GM12878 (cell line): ENCODE measurements at regions not wholly inside any gene's neighbourhood (a gene's known extent, or its start where the extent isn't known, plus 50 kb on each side); places are given as distances from the start of the nearest gene placed in this dataset.

ENCODE experiments used
- CEBPB ChIP-seq, 2 experiments: fragments of 150-350 bp in 1 of 2; IDR thresholded peaks; 2 replicates each; pipeline ENCODE4 v1.6.1; 2012 to 2014; ENCODE audit warnings: low read depth in 2 of 2, low read length in 2 of 2, borderline replicate concordance in 1 of 2, inconsistent platforms in 1 of 2
- ESRRA ChIP-seq: IDR thresholded peaks from 2 replicates; pipeline ENCODE4 v1.6.1; 2012; ENCODE audit warnings: mild to moderate bottlenecking, low read length, improper control_type of control experiment
- JUND ChIP-seq: IDR thresholded peaks from 2 replicates; pipeline ENCODE4 v1.6.1; 2012; ENCODE audit warnings: low read depth, mild to moderate bottlenecking, low read length, improper control_type of control experiment, moderate library complexity
- MYC ChIP-seq: IDR thresholded peaks from 2 replicates; pipeline ENCODE4 v1.6.1; 2011; ENCODE audit warnings: mild to moderate bottlenecking, low read length, moderate library complexity, inconsistent platforms; ENCODE audit not compliant: insufficient read depth, insufficient replicate concordance, insufficient read length, severe bottlenecking
- NFXL1 ChIP-seq: fragments of 450-650 bp; IDR thresholded peaks from 2 replicates; pipeline ENCODE4 v1.6.1; 2017; ENCODE audit warnings: antibody characterized with exemption, mild to moderate bottlenecking, borderline replicate concordance
- POLR2AphosphoS5 ChIP-seq: IDR thresholded peaks from 2 replicates; pipeline ENCODE4 v1.6.1; 2011; ENCODE audit warnings: mild to moderate bottlenecking, low read length, inconsistent platforms
- RAD21 ChIP-seq: IDR thresholded peaks from 2 replicates; pipeline ENCODE4 v1.6.1; 2011; ENCODE audit warnings: mild to moderate bottlenecking, low read depth, low read length, moderate library complexity; ENCODE audit not compliant: insufficient read depth
- SPI1 ChIP-seq: IDR thresholded peaks from 2 replicates; pipeline ENCODE4 v1.6.1; 2011; ENCODE audit warnings: low read depth, mild to moderate bottlenecking, low read length, moderate library complexity, borderline replicate concordance; ENCODE audit not compliant: insufficient read depth
- ZSCAN29 ChIP-seq: fragments of 450-650 bp; IDR thresholded peaks from 2 replicates; pipeline ENCODE4 v1.6.1; 2017; ENCODE audit warnings: mild to moderate bottlenecking, moderate library complexity
- TF ChIP-seq, protein P1 (sequence below), 3 experiments: IDR thresholded peaks in 2 of 3; conservative IDR thresholded peaks in 1 of 3; 2 replicates each; pipeline ENCODE4 v1.5.1; 2011; ENCODE audit warnings: low read depth in 3 of 3, low read length in 3 of 3, mild to moderate bottlenecking in 3 of 3, control low read depth in 2 of 3, moderate library complexity in 2 of 3, inconsistent platforms in 1 of 3, mixed read lengths in 1 of 3; ENCODE audit not compliant: control insufficient read depth in 2 of 3, insufficient read depth in 1 of 3; ENCODE audit errors: extremely low read depth in 1 of 3
- TF ChIP-seq, protein P2 (sequence below): IDR thresholded peaks from 2 replicates; pipeline ENCODE4 v1.6.1; 2012; ENCODE audit warnings: improper control_type of control experiment, low read depth, low read length; ENCODE audit not compliant: insufficient replicate concordance
- TF ChIP-seq, protein P3 (sequence below): fragments of 450-650 bp; IDR thresholded peaks from 2 replicates; pipeline ENCODE4 v1.6.1; 2016; ENCODE audit warnings: mild to moderate bottlenecking, moderate library complexity, borderline replicate concordance

- TF ChIP-seq, protein P1, sequence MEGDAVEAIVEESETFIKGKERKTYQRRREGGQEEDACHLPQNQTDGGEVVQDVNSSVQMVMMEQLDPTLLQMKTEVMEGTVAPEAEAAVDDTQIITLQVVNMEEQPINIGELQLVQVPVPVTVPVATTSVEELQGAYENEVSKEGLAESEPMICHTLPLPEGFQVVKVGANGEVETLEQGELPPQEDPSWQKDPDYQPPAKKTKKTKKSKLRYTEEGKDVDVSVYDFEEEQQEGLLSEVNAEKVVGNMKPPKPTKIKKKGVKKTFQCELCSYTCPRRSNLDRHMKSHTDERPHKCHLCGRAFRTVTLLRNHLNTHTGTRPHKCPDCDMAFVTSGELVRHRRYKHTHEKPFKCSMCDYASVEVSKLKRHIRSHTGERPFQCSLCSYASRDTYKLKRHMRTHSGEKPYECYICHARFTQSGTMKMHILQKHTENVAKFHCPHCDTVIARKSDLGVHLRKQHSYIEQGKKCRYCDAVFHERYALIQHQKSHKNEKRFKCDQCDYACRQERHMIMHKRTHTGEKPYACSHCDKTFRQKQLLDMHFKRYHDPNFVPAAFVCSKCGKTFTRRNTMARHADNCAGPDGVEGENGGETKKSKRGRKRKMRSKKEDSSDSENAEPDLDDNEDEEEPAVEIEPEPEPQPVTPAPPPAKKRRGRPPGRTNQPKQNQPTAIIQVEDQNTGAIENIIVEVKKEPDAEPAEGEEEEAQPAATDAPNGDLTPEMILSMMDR (IDR thresholded peaks at IDR 0.05 in 2 of 3, conservative IDR thresholded peaks at IDR 0.05 in 1 of 3; ENCODE audit: control insufficient read depth in 2 of 3, extremely low read depth in 1 of 3, insufficient read depth in 1 of 3, low read depth in 3 of 3, low read length in 3 of 3) = no peak
- TF ChIP-seq POLR2AphosphoS5 (no peak), MYC (no peak), CEBPB (IDR thresholded peaks at IDR 0.05; ENCODE audit: borderline replicate concordance in 1 of 2, low read depth in 2 of 2, low read length in 2 of 2) (no peak), ESRRA (no peak), JUND (no peak), RAD21 (no peak), SPI1 (no peak), ZSCAN29 (no peak), NFXL1 (no peak)
- TF ChIP-seq, protein P2, sequence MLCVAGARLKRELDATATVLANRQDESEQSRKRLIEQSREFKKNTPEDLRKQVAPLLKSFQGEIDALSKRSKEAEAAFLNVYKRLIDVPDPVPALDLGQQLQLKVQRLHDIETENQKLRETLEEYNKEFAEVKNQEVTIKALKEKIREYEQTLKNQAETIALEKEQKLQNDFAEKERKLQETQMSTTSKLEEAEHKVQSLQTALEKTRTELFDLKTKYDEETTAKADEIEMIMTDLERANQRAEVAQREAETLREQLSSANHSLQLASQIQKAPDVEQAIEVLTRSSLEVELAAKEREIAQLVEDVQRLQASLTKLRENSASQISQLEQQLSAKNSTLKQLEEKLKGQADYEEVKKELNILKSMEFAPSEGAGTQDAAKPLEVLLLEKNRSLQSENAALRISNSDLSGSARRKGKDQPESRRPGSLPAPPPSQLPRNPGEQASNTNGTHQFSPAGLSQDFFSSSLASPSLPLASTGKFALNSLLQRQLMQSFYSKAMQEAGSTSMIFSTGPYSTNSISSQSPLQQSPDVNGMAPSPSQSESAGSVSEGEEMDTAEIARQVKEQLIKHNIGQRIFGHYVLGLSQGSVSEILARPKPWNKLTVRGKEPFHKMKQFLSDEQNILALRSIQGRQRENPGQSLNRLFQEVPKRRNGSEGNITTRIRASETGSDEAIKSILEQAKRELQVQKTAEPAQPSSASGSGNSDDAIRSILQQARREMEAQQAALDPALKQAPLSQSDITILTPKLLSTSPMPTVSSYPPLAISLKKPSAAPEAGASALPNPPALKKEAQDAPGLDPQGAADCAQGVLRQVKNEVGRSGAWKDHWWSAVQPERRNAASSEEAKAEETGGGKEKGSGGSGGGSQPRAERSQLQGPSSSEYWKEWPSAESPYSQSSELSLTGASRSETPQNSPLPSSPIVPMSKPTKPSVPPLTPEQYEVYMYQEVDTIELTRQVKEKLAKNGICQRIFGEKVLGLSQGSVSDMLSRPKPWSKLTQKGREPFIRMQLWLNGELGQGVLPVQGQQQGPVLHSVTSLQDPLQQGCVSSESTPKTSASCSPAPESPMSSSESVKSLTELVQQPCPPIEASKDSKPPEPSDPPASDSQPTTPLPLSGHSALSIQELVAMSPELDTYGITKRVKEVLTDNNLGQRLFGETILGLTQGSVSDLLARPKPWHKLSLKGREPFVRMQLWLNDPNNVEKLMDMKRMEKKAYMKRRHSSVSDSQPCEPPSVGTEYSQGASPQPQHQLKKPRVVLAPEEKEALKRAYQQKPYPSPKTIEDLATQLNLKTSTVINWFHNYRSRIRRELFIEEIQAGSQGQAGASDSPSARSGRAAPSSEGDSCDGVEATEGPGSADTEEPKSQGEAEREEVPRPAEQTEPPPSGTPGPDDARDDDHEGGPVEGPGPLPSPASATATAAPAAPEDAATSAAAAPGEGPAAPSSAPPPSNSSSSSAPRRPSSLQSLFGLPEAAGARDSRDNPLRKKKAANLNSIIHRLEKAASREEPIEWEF = no peak
- TF ChIP-seq, protein P3, sequence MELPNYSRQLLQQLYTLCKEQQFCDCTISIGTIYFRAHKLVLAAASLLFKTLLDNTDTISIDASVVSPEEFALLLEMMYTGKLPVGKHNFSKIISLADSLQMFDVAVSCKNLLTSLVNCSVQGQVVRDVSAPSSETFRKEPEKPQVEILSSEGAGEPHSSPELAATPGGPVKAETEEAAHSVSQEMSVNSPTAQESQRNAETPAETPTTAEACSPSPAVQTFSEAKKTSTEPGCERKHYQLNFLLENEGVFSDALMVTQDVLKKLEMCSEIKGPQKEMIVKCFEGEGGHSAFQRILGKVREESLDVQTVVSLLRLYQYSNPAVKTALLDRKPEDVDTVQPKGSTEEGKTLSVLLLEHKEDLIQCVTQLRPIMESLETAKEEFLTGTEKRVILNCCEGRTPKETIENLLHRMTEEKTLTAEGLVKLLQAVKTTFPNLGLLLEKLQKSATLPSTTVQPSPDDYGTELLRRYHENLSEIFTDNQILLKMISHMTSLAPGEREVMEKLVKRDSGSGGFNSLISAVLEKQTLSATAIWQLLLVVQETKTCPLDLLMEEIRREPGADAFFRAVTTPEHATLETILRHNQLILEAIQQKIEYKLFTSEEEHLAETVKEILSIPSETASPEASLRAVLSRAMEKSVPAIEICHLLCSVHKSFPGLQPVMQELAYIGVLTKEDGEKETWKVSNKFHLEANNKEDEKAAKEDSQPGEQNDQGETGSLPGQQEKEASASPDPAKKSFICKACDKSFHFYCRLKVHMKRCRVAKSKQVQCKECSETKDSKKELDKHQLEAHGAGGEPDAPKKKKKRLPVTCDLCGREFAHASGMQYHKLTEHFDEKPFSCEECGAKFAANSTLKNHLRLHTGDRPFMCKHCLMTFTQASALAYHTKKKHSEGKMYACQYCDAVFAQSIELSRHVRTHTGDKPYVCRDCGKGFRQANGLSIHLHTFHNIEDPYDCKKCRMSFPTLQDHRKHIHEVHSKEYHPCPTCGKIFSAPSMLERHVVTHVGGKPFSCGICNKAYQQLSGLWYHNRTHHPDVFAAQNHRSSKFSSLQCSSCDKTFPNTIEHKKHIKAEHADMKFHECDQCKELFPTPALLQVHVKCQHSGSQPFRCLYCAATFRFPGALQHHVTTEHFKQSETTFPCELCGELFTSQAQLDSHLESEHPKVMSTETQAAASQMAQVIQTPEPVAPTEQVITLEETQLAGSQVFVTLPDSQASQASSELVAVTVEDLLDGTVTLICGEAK = no peak
Measured at GRCh38 chr4:122065915-122066314, 86.2 kb upstream of the BLTP1 start.
